NCI-H524 treated with DMSO at 0.1 percent for 48 hours (cell line): ENCODE measurements at regions not wholly inside any gene's neighbourhood (a gene's known extent, or its start where the extent isn't known, plus 50 kb on each side); places are given as distances from the start of the nearest gene placed in this dataset.
"Not testable (repeated sequence)": the region's sequence is repeated elsewhere in the genome, so short reads cannot be mapped to it uniquely, and the experiment has no call there.

Experiments used
- DNase-seq: peaks from one replicate; lab custom pipeline; 2025; lab: John Stamatoyannopoulos, UW

GRCh38 chr2:149800624-149801542 lies 213.3 kb upstream of the MMADHC start:
- DNase-seq, result no peak

- no peak for DNase-seq
Measured at GRCh38 chr2:149799013-149799705, 211.6 kb upstream of the MMADHC start.

GRCh38 chr2:149797030-149797429 lies 209.5 kb upstream of the MMADHC start:
- no peak for DNase-seq

DNA sequence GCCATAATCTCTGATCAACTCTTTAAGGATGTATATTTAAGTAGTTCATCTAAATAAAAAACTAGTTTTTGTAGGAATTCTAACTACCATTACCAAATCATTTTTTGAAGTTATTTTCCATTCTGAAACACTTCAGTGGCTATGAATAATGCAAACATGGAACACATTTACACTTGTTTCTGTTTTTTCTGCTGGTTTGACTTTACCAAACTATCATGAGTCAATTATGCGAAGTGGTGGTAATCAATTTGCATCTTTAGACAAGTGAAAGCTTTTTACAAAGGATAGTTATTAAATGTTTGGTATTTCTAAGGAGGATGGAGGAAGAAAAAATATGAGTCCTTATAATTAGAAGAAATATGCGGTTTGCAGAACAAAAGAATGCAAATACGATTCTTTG lies 202.0 kb upstream of the MMADHC start:
- no peak for DNase-seq

GRCh38 chr2:149787206-149787605 lies 199.6 kb upstream of the MMADHC start:
- DNase-seq, result no peak

DNA sequence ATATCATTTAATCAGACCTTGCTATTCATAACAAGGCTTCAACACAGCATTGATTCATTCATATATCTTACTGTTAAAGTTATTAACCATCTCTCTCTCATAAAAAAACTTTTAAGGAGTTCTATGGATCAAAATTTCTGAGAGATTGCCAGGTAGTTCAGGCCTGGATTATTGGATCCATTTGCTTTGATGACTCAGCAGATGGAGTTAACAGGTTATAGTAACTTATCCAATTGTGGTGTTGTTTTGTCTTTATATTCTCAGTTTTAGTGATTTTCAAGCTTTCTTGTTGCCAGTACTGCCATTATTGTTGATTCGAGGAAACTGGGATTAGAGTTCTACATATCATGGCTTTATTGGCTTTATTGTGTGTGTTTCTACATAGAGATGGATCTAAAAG lies 195.7 kb upstream of the MMADHC start:
- no peak for DNase-seq

DNA sequence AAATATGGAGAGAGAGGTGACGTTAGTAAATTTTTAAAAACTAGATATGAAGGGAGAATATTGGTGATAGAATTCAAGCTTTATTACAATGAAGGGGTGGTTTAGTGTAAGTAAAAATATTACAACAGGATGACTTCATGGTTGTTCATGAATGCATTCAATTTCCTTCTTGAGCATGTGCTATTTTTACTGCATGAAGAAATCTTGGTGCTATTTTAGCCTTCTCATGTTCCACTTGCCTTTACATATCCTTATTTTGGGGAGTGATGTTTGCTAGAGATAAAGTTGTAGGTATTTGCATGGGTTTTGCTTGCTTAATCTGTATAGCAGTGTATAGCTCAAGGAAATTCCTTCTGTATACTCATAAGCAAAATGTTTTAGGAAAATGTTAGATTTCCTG lies 195.0 kb upstream of the MMADHC start:
- DNase-seq, result no peak

DNA sequence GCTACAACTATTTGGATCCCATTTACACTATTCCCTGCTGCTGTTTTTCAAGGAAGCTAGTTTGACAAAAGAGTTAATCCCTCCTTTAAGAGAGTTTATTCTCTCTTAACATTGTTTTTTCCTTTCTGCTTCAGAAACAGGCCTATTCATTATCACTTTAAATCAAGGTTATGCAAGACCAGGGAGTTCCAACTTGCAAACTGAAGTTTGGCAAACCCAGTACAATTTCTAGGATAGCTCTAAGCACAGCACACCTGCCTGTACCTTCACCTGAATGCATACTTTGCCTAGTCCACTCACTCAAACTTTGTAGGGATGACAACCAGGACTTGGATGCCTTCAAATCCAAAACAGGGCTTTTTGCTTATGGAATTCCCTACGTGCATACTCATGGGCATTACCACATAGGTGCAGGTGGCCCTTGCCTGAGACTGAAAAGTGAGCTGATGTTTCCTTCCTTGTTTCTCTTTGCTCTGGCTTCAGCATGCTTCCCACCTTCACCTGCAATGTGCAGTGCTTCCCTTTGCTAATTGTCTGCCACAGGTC lies 193.8 kb upstream of the MMADHC start:
- DNase-seq, result no peak

DNA sequence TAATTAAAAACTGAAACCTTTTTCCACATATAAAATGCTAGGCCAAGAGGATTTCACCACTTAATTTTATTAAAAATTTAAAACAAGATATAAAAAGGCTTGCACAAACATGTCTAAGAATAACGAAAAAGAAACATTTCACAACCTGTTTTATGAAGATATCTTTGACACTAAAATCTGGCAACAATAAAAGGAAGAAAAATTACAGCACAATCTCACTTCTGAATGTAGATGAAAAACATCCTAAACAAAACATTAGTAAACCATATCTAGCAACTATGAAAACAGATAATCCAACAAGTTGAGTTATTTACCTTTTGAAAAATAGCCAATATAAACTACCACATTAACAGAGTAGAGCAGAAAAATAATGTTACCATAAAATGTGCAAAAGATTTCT lies 185.4 kb upstream of the MMADHC start:
- DNase-seq, result no peak

DNA sequence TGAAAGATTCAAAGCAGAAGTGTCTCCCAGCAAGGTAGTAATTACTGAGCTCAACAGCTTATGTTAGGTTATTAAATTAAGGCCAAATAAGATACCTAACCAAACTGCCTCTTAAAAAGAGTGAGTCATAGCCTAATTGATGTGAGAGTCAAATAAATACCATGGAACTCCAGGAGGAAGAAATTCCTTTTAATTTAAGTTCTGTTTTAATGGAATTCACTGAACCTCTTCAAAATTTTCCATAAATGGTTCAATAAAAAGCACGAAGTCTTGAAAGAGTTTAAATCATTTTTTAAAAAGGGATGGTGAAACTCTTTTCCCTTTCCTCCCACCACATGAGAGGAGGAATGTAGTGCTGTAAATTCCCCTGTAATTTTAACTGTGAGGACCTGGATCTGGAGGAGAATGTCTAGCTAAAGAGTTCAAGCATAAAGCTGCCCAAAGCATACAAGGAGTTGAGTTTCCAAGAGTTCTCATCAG lies 180.8 kb upstream of the MMADHC start:
- no peak for DNase-seq

GRCh38 chr2:149767516-149767974 lies 180.0 kb upstream of the MMADHC start:
- DNase-seq, result no peak

GRCh38 chr2:149766339-149766738 lies 178.8 kb upstream of the MMADHC start:
- DNase-seq, result no peak

- DNase-seq, result no peak
Measured at GRCh38 chr2:149765636-149766035, 178.1 kb upstream of the MMADHC start.

DNA sequence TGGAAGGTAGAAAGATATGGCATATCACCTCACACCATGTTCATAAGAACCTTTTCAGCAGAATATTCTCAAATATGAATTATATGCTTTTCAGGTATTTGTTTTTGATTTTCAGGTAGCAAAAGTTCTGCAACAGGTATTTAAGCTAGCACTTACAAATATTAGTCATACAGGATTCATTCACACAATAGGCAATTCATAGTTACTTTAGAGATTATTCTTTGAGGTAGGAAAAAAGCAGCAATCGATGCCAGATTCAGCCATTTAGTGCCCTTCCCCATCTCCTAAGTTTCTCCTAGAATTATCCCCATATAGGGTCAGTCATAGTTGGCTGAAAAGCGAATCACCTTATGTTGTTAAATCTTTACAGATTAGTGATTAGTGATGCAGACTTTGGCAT lies 177.4 kb upstream of the MMADHC start:
- no peak for DNase-seq

GRCh38 chr2:149763358-149763757 lies 175.8 kb upstream of the MMADHC start:
- DNase-seq, result no peak

- no peak for DNase-seq
Measured at GRCh38 chr2:149761611-149762010, 174.0 kb upstream of the MMADHC start.

GRCh38 chr2:149759382-149759781 lies 171.8 kb upstream of the MMADHC start:
- not testable (repeated sequence) for DNase-seq

- not testable (repeated sequence) for DNase-seq
Measured at GRCh38 chr2:149754722-149755121, 167.1 kb upstream of the MMADHC start.

GRCh38 chr2:149747456-149747855 lies 159.9 kb upstream of the MMADHC start:
- DNase-seq, result no peak

DNA sequence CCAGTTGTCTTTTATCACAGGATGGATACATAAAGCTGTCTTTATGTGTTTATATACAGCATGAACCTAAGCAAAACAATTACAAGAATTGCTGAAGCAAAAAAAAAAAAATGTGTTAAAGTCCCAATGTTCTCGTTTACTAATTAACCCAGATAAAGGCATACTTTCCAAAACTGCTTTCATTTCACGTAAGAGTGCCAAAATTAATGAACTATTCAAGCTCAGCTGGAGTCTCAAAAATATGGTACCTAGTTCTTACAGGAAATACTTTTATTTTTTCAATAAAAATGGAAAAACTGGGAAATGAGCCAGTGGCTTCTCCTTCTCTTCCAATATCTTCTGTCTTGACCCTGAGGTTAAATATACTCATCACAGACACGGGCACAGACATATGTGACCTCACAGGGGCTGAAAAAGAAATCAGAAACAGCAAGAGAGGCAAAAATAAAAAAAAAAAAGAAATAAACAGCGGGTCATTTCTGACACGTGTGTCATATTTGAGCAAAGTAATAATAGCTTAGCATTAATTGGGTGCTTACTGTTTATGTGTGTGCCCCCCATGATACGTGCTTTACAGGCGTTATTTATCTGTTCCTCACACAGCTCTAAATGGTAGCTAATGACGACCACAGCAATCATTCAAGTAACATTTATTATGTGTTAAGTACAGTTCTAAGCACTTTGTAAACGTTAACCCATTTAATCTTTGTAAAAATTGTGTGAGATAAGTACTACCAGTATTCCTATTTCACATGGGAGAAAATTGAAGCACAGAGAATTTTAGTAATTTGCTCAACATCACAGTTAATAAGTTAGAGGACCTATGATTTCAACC lies 158.0 kb upstream of the MMADHC start:
- no peak for DNase-seq

DNA sequence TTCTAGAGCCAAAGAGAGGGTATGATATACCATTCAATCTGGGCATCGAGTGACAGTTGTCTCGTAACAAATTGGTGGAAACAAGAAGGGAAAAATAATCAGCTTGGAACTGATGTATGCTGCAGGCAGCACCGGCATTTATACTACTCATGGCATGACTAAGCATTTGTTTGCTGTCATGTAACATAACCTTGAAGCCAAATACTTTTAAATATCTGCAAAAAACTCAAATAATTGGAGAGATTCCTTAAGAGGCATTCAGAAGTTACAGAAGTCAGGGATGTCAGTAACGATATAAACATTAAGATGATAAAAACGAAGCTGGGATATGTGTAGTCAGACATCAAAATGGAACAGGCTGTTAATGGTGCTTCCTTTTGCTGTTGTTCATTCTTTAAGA lies 157.3 kb upstream of the MMADHC start:
- no peak for DNase-seq
